WTC11 (cell line): ENCODE measurements at regions not wholly inside any gene's neighbourhood (a gene's known extent, or its start where the extent isn't known, plus 50 kb on each side); places are given as distances from the start of the nearest gene placed in this dataset.

Experiments
- CBFB ChIP-seq: sonication (generic); formaldehyde crosslinking; IDR thresholded peaks from 2 replicates; pipeline ENCODE4 v1.8.1; 2022; ENCODE audit warnings: mild to moderate bottlenecking, low read depth, missing genetic modification reagents
- SP1 ChIP-seq: sonication (generic); formaldehyde crosslinking; conservative IDR thresholded peaks from 2 replicates; pipeline ENCODE4 v1.8.1; 2022; ENCODE audit warnings: missing genetic modification reagents
- ZNF423 ChIP-seq: fragments of 250-450 bp; sonication (Bioruptor Pico); IDR thresholded peaks from 2 replicates; pipeline ENCODE4 v2.1.2; 2022; ENCODE audit warnings: mild to moderate bottlenecking, moderate library complexity
- TF ChIP-seq, protein P1 (sequence below): fragments of 200-600 bp; IDR thresholded peaks from 2 replicates; pipeline ENCODE4 v1.8.0; 2022; ENCODE audit warnings: antibody characterized with exemption

GRCh38 chr4:96531836-96532235, 691.9 kb downstream of the PDHA2 start:
- no peak for TF ChIP-seq SP1 (CRISPR knock-in tag)
- no peak for TF ChIP-seq CBFB
- no peak for TF ChIP-seq ZNF423 (CRISPR knock-in tag)
- TF ChIP-seq, protein P1, sequence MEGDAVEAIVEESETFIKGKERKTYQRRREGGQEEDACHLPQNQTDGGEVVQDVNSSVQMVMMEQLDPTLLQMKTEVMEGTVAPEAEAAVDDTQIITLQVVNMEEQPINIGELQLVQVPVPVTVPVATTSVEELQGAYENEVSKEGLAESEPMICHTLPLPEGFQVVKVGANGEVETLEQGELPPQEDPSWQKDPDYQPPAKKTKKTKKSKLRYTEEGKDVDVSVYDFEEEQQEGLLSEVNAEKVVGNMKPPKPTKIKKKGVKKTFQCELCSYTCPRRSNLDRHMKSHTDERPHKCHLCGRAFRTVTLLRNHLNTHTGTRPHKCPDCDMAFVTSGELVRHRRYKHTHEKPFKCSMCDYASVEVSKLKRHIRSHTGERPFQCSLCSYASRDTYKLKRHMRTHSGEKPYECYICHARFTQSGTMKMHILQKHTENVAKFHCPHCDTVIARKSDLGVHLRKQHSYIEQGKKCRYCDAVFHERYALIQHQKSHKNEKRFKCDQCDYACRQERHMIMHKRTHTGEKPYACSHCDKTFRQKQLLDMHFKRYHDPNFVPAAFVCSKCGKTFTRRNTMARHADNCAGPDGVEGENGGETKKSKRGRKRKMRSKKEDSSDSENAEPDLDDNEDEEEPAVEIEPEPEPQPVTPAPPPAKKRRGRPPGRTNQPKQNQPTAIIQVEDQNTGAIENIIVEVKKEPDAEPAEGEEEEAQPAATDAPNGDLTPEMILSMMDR, result no peak
